ENCODE measurements at regions not wholly inside any gene's neighbourhood (a gene's known extent, or its start where the extent isn't known, plus 50 kb on each side); places are given as distances from the start of the nearest gene placed in this dataset.

DNA sequence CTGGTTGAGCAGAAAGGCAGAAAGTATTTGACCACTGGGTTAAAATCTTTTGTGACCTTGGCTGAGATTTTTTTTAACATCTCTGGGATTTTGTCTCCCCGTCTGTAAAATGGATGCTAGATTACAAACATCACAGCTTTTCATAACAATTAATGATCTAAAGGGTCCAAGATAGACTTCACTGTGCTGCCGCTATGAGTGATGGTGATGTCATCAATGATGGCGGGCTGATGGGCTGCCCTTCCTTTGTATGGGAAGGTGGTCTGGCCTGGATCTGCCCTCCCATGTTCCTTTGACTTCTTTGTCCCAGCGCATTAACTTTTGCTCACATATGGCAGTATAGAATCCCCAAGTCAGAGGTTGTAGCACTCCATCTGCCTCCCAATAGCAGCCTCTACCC lies 116.7 kb downstream of the IRX5 start:
- no peaks in the 10 kb centered on the region for H3K36me3 Mint-ChIP-seq (ENCODE audit: low read depth)
- no peak overlapping the region for H3K4me3 Mint-ChIP-seq (ENCODE audit: unreplicated experiment)
- no peak overlapping the region for H3K27ac Mint-ChIP-seq (ENCODE audit: unreplicated experiment)
- no peaks in the 10 kb centered on the region for H3K4me1 Mint-ChIP-seq (ENCODE audit: low read depth)
- TF ChIP-seq CTCF (IDR thresholded peaks at IDR 0.05): no peak
- no peak for DNase-seq (ENCODE audit: low spot score)
- no peaks in the 10 kb centered on the region for H3K9me3 Mint-ChIP-seq (ENCODE audit: low read depth)
- H3K27me3 Mint-ChIP-seq (ENCODE audit: low read depth): peaks cover 30% of the 10 kb centered on the region

- Mint-ChIP-seq H3K9me3 (ENCODE audit: low read depth) (no peaks in the 10 kb centered on the region), H3K27me3 (ENCODE audit: low read depth) (peaks cover 30% of the 10 kb centered on the region), H3K27ac (ENCODE audit: unreplicated experiment) (no peak overlapping the region), H3K4me1 (ENCODE audit: low read depth) (no peaks in the 10 kb centered on the region), H3K4me3 (ENCODE audit: unreplicated experiment) (no peak overlapping the region), H3K36me3 (ENCODE audit: low read depth) (no peaks in the 10 kb centered on the region)
- DNase-seq (ENCODE audit: low spot score): no peak
- no peak for TF ChIP-seq CTCF (IDR thresholded peaks at IDR 0.05)
Measured at GRCh38 chr16:55047903-55048497, 117.3 kb downstream of the IRX5 start.

GRCh38 chr16:55048745-55049144 lies 118.1 kb downstream of the IRX5 start:
- TF ChIP-seq CTCF (IDR thresholded peaks at IDR 0.05): no peak
- H3K27ac Mint-ChIP-seq (ENCODE audit: unreplicated experiment): no peak overlapping the region
- peaks cover 33% of the 10 kb centered on the region for H3K27me3 Mint-ChIP-seq (ENCODE audit: low read depth)
- no peak overlapping the region for H3K4me3 Mint-ChIP-seq (ENCODE audit: unreplicated experiment)
- H3K9me3 Mint-ChIP-seq (ENCODE audit: low read depth): no peaks in the 10 kb centered on the region
- H3K36me3 Mint-ChIP-seq (ENCODE audit: low read depth): no peaks in the 10 kb centered on the region
- no peak for DNase-seq (ENCODE audit: low spot score)
- H3K4me1 Mint-ChIP-seq (ENCODE audit: low read depth): no peaks in the 10 kb centered on the region

DNA sequence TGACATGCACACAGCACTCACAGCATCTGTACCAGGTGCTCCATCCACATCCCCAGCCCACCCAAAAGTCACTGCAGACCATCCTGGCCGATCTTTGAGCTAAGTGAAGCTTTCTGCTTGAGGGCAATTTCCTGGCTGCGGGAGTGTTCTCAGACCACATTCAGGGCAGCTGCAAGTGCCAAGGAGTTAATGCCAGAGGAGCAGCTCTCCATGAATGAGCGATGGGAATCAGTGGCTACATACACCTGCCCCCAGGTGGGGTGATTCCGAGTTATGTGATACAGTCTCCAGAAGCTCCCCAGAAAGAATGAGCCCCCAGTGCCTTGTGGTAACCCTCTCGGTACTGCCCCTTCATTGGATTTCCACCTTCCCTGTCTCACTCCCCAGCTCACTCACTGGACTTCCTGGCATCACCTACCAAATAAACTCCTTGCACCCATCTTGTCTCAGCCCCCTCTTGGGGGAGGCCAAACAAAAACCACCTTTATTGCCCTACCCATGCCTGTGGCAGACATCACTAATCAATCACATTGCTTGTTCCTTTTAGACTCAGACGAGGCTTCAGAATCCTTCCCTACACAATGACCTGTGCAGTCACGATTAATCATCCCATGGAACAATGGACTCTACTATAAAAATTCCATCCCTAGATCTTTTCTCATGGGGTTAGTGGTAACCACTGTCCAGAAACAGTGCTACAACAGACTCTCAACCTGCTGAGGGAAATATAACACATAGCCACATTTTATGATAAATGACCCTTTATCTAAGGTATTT lies 121.1 kb downstream of the IRX5 start:
- peaks cover 43% of the 10 kb centered on the region for H3K27me3 Mint-ChIP-seq (ENCODE audit: low read depth)
- no peak for TF ChIP-seq CTCF (IDR thresholded peaks at IDR 0.05)

DNA sequence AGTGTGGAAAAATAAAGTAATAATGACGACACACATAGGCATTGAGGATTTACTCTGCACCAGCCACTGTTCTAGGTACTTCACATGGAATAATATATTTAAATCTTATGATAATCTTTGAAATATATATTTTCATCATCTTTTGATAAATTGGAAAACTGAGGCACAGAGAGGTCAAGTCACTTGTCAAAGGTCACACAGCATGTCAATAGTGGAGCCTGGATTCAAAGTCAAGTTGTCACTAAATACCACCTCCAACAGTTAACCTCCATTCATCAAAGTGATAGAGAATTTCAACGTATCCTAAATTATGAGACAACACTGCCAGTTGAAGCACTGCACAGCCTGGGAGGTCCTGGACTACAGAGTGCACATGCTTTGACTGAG lies 121.7 kb downstream of the IRX5 start:
- Mint-ChIP-seq H3K4me3 (ENCODE audit: unreplicated experiment) (no peak overlapping the region), H3K36me3 (ENCODE audit: low read depth) (no peaks in the 10 kb centered on the region), H3K9me3 (ENCODE audit: low read depth) (peaks cover 9% of the 10 kb centered on the region), H3K4me1 (ENCODE audit: low read depth) (peaks cover 11% of the 10 kb centered on the region), H3K27ac (ENCODE audit: unreplicated experiment) (no peak overlapping the region), H3K27me3 (ENCODE audit: low read depth) (peaks cover 43% of the 10 kb centered on the region)
- DNase-seq (ENCODE audit: low spot score): no peak
- TF ChIP-seq CTCF (IDR thresholded peaks at IDR 0.05): no peak

More for the DNA sequence above, 121.1 kb downstream of the IRX5 start:
- peaks cover 9% of the 10 kb centered on the region for H3K9me3 Mint-ChIP-seq (ENCODE audit: low read depth)
- H3K4me1 Mint-ChIP-seq (ENCODE audit: low read depth): peaks cover 7% of the 10 kb centered on the region
- H3K27ac Mint-ChIP-seq (ENCODE audit: unreplicated experiment): no peak overlapping the region
- no peak for DNase-seq (ENCODE audit: low spot score)
- no peak overlapping the region for H3K4me3 Mint-ChIP-seq (ENCODE audit: unreplicated experiment)
- H3K36me3 Mint-ChIP-seq (ENCODE audit: low read depth): no peaks in the 10 kb centered on the region
